ENCODE measurements at regions not wholly inside any gene's neighbourhood (a gene's known extent, or its start where the extent isn't known, plus 50 kb on each side); places are given as distances from the start of the nearest gene placed in this dataset.
A peak's percentile ranks its signal among the peaks of the same experiment; 100 is the strongest.

DNA sequence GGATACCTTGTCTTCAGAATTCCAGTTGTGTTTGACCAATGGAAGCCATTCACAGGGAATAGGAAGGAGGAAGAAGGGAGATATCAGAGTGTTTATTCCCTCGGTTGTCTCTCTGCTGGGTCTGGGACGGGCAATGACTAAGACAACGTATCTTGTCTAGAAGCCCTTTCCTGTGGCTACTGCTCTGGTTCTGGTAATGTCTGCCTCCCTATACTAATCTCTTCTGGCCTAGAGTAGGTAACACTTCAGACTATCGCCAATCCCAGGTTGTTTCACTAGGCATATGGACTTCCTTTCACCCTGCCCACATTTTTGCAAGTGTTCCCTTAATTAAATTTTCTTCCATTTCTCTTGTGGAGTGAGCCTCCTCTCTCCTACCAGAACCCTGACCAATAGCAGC, 687.7 kb upstream of the TBX3 start:
- TF ChIP-seq GATA3 (IDR thresholded peaks at IDR 0.05; ENCODE audit: low read depth, low read length), result no peak
- no peak for TF ChIP-seq GATA2 (IDR thresholded peaks at IDR 0.05; ENCODE audit: low read depth, low read length)

DNA sequence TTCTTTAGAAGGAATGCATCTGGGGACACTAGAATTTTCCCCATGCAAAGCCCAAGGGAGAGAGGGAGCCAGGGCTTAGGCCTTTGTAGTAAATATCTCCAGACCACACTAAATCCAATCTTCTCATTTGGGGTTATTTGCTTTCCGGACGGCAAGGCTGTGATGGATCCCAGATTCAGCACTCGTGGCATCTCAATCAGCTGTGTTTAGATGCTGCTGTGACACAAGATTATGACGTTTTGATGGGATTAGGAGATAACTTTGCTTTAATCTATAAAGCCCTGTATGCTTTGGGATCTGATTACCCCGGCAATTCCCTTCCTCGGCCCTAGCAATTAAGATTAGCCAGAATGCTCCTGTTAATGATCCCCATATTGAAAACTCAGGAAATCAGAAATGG, 686.7 kb upstream of the TBX3 start:
- TF ChIP-seq GATA3 (IDR thresholded peaks at IDR 0.05; ENCODE audit: low read depth, low read length) (no peak; the same call in 1 of the 2 replicates), GATA2 (IDR thresholded peaks at IDR 0.05; ENCODE audit: low read depth, low read length) (peak; percentile 89)

DNA sequence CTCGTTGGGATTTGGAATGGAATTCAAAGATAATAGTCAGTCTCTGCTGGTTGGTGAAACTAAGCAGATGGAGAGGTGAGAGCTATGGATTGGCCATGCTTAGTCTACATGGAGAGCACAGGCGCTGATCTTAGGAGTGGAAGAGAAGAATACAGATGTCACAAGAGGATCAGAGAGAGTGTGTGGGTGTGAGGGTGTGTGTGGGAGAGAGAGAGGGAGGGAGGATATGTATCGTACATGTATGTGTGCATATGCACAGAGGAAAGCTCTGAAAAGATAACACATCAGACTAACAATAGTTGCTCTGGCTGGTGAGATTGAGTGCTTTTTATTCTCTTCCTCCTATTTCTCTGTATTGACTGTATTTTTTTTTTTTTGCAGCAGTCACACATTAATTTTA, 686.2 kb upstream of the TBX3 start:
- no peak for TF ChIP-seq GATA3 (IDR thresholded peaks at IDR 0.05; ENCODE audit: low read depth, low read length)
- no peak for TF ChIP-seq GATA2 (IDR thresholded peaks at IDR 0.05; ENCODE audit: low read depth, low read length)

- TF ChIP-seq GATA3 (IDR thresholded peaks at IDR 0.05; ENCODE audit: low read depth, low read length) (no peak), GATA2 (IDR thresholded peaks at IDR 0.05; ENCODE audit: low read depth, low read length) (no peak)
Observed at GRCh38 chr12:115364921-115365320, 680.9 kb upstream of the TBX3 start.

DNA sequence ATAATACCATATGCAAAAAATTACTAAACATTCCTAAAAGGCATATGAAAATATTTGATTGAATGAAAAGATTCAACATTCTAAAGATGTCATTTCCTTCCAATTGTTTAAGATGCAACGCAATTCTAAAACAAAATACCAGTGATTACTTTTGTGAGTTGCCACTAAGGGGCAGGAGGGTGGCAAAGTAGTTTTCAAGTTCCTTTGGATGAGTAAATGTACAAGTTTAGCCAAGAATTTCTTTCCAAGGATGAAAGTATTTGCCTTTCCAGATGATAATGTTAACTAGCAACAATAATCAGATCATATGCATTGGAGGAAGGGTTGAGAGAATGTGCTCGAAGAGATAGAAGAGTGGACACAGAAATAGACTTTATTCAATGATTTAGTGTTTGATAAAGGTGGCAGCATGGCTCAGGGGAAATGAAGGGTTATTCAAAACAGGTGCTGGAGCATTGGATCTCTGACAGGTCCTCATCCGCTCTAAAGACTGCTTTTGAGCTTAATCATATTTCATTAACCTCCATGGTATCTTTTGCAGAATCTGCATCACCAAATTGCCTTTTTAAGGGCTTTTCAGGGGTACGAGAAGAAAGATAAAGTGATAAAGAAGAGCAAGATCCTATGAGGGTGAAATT, 678.5 kb upstream of the TBX3 start:
- TF ChIP-seq GATA2 (IDR thresholded peaks at IDR 0.05; ENCODE audit: low read depth, low read length) (peak; percentile 87), GATA3 (IDR thresholded peaks at IDR 0.05; ENCODE audit: low read depth, low read length) (peak; percentile 76)

- TF ChIP-seq GATA3 (IDR thresholded peaks at IDR 0.05; ENCODE audit: low read depth, low read length) (no peak), GATA2 (IDR thresholded peaks at IDR 0.05; ENCODE audit: low read depth, low read length) (no peak)
Observed at GRCh38 chr12:115357681-115358080, 673.7 kb upstream of the TBX3 start.

DNA sequence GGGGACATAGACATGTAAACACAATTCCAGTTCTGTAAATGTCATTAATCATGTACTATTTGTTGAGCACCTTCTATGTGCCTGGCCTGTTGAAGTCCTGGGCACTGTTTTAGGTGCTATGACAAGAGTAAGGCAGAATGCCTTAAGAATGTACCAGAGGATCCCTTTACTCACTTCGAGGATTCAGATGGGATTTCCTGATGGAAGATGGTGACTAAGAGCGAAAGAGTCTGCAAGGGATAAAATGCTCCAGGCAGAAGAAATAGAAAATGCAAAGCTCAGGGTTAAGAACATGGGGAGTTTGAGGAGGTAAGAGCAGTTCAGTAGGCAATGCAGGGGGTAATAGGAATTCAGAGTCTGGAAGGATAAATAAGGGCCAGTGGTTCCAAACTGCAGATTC, 671.3 kb upstream of the TBX3 start:
- TF ChIP-seq GATA3 (IDR thresholded peaks at IDR 0.05; ENCODE audit: low read depth, low read length), result no peak
- TF ChIP-seq GATA2 (IDR thresholded peaks at IDR 0.05; ENCODE audit: low read depth, low read length), result no peak

DNA sequence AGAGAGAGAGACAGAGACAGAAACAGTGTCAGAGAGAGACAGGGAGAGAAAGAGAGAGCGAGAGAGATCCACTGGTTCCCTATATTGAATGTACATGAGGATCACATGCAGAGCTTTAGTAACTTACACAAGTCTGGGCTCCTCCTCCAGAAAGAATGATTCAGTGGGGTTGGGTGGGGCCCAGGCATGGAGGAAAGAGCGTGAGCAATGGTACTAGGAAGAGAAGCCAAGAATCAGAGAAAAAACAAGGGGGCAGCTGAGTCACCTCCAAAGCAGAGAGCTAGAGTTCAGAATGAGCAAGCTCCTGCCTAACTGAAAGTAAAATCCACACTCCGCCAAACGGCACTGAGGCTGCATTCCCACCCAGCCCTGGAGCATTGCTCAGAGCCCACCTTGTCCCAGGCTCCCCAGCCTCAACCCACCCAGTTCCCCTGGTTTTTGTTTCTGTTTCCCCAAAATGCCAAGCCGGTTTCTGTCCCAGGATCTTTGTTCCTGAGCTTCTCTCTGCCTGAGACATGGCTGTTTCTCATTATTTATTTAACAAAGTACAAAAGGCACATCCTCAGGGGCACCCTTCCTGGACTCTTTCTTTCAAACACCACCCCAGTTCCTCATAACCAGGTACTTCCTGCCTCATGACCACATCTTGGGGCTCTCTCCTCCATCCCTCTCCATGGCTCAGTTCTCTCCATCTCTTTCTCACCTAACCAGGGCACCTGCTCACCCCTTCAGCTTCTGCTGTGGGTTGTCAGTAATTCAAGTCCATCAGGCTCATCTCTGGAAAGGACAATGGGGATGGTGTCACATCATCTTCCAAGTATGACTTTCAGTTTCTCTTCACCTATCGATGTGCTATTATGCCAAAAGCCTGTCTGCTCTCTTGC, 670.3 kb upstream of the TBX3 start:
- TF ChIP-seq GATA2 (IDR thresholded peaks at IDR 0.05; ENCODE audit: low read depth, low read length), result no peak
- TF ChIP-seq GATA3 (IDR thresholded peaks at IDR 0.05; ENCODE audit: low read depth, low read length), result no peak

DNA sequence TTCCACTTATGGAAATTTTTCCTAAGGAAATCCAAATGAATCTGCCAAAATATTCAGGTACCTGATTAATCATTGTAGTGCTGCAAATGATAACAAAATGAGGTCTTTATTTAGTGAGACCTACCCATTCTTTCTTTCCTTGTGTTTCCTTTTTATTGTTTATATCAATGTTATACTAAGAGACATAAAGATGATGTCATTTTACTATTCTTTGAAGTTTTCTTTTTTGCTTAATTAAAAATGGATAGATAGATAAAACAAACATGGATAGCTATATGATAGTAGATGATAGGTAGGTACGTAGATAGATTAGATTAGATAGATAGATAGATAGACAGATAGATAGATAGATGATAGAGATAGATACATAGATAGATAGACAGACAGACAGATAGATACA, 669.5 kb upstream of the TBX3 start:
- no peak for TF ChIP-seq GATA3 (IDR thresholded peaks at IDR 0.05; ENCODE audit: low read depth, low read length)
- TF ChIP-seq GATA2 (IDR thresholded peaks at IDR 0.05; ENCODE audit: low read depth, low read length), result no peak

DNA sequence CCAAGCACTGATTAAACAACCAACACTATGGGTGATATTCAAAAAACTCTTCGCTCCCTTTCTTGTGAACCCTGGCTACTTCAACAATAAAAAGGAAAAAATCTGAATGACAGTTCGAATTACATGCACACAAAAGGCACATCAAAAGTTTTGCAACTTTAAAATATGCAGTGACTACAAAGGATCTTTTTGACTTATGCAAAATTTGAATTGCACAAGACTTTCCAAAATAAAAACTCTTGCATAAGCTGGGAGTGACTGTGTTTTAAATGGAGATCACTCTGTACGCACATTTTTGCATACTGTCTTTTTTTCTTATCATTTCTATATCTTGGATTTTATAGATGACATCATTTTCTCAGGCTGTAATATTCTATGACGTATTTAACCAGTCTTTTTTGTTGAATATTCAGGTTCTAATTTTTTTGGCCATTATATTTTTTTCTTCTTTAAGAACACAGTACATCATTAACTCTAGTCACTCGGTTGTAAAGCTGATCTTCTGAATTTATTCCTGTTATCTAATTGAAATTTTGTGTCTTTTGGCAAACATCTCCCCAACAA, 667.6 kb upstream of the TBX3 start:
- TF ChIP-seq GATA2 (IDR thresholded peaks at IDR 0.05; ENCODE audit: low read depth, low read length) (no peak), GATA3 (IDR thresholded peaks at IDR 0.05; ENCODE audit: low read depth, low read length) (no peak)

DNA sequence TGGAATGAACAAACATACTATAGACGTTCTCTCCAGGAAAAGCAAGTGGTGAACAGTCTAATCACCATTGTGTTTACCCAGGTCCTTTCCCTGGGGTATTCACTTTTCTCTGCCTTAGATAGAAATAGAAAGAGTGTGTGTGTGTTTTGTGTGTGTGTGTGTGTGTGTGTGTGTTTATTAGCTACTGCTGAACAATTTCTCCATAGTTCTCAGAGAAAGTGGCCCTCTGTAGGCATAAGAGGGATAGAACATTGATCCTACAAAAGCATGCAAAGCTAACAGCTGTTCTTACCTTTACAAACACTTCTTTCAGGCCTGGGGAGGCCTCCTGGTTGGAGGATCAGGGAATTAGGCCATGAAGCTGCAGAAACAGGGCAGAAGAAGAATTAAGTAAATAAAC, 665.7 kb upstream of the TBX3 start:
- no peak for TF ChIP-seq GATA2 (IDR thresholded peaks at IDR 0.05; ENCODE audit: low read depth, low read length)
- TF ChIP-seq GATA3 (IDR thresholded peaks at IDR 0.05; ENCODE audit: low read depth, low read length), result no peak

GRCh38 chr12:115348301-115348700, 664.3 kb upstream of the TBX3 start:
- TF ChIP-seq GATA3 (IDR thresholded peaks at IDR 0.05; ENCODE audit: low read depth, low read length) (no peak), GATA2 (IDR thresholded peaks at IDR 0.05; ENCODE audit: low read depth, low read length) (no peak)

- TF ChIP-seq GATA2 (IDR thresholded peaks at IDR 0.05; ENCODE audit: low read depth, low read length) (no peak), GATA3 (IDR thresholded peaks at IDR 0.05; ENCODE audit: low read depth, low read length) (no peak)
Observed at GRCh38 chr12:115343601-115344000, 659.6 kb upstream of the TBX3 start.

DNA sequence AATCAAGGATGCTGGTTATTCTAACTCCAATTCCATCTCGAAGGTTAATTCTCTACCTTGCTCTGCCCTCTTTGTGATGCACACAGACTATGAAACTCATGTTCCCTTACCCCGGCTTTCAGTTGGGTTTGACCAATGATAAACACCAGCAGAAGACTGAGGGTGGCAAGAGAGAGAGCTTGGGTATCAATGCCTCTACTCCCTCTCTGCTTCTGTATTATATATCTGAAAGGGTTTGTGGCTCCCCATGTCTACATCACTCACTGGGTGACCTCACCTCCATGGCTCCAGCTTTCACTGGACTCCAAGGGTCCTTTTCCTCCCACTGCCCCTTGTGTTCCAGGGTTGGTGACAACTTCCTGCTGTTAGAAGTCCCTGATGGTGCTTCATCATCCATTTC, 659.0 kb upstream of the TBX3 start:
- TF ChIP-seq GATA3 (IDR thresholded peaks at IDR 0.05; ENCODE audit: low read depth, low read length) (no peak), GATA2 (IDR thresholded peaks at IDR 0.05; ENCODE audit: low read depth, low read length) (no peak)

- no peak for TF ChIP-seq GATA2 (IDR thresholded peaks at IDR 0.05; ENCODE audit: low read depth, low read length)
- no peak for TF ChIP-seq GATA3 (IDR thresholded peaks at IDR 0.05; ENCODE audit: low read depth, low read length)
Observed at GRCh38 chr12:115341442-115341841, 657.5 kb upstream of the TBX3 start.
